GM12878 (cell line): ENCODE measurements at regions not wholly inside any gene's neighbourhood (a gene's known extent, or its start where the extent isn't known, plus 50 kb on each side); places are given as distances from the start of the nearest gene placed in this dataset.

Source experiments
- EP300 ChIP-seq, 2 experiments: fragments of 150-350 bp in 1 of 2; IDR thresholded peaks; 2 replicates each; pipeline ENCODE4 v1.6.1; 2011 to 2012; ENCODE audit warnings: low read depth in 2 of 2, low read length in 2 of 2, borderline replicate concordance in 1 of 2, improper control_type of control experiment in 1 of 2, inconsistent platforms in 1 of 2; ENCODE audit not compliant: control insufficient read depth in 1 of 2
- EZH2 ChIP-seq: IDR thresholded peaks from 2 replicates; pipeline ENCODE4 v1.6.1; 2012; ENCODE audit warnings: low read depth, mild to moderate bottlenecking, control low read depth, inconsistent platforms, low read length, borderline replicate concordance; ENCODE audit not compliant: control insufficient read depth
- HDAC6 ChIP-seq: fragments of 200-600 bp; sonication (generic); IDR thresholded peaks from one replicate; pipeline ENCODE4 v1.8.0; 2017; ENCODE audit warnings: antibody characterized with exemption; ENCODE audit not compliant: unreplicated experiment
- KDM1A ChIP-seq: fragments of 200-600 bp; sonication (generic); IDR thresholded peaks from 2 replicates; pipeline ENCODE4 v1.6.1; 2016; ENCODE audit warnings: borderline replicate concordance
- POLR2A ChIP-seq: IDR thresholded peaks from 2 replicates; pipeline ENCODE4 v1.6.1; 2011; ENCODE audit warnings: low read depth, mild to moderate bottlenecking, low read length
- ZNF274 ChIP-seq: IDR thresholded peaks from one replicate; pipeline ENCODE4 v1.8.0; 2011; ENCODE audit not compliant: insufficient read length, insufficient read depth
- TF ChIP-seq, protein P1 (sequence below): IDR thresholded peaks from 2 replicates; pipeline ENCODE4 v1.6.1; 2012; ENCODE audit warnings: low read depth, low read length, improper control_type of control experiment
- TF ChIP-seq, protein P2 (sequence below), 3 experiments: IDR thresholded peaks in 2 of 3; conservative IDR thresholded peaks in 1 of 3; 2 replicates each; pipeline ENCODE4 v1.5.1; 2011; ENCODE audit warnings: low read depth in 3 of 3, low read length in 3 of 3, mild to moderate bottlenecking in 3 of 3, control low read depth in 2 of 3, moderate library complexity in 2 of 3, inconsistent platforms in 1 of 3, mixed read lengths in 1 of 3; ENCODE audit not compliant: control insufficient read depth in 2 of 3, insufficient read depth in 1 of 3; ENCODE audit errors: extremely low read depth in 1 of 3
- TF ChIP-seq, protein P3 (sequence below): fragments of 450-650 bp; IDR thresholded peaks from 2 replicates; pipeline ENCODE4 v1.6.1; 2017; ENCODE audit warnings: low read depth, mild to moderate bottlenecking, moderate library complexity

DNA sequence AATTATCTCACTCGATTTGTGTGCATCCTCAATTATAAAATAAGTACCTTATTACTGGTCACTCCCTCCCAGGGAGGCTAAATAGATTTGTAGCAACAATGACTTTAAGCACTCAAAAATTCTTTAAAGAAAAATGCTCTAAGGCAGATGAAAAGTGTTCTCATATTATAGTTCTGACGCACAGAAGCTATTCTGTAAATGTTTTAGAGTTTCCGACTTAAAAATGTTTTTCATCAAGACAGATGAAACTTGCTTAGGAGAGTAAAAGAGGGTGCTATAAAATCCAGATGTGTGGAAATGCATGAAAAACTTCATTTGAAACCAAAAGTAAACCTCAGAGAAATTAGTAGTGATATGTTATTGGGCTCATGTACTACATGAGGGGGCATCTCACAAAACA lies 398.4 kb upstream of the KCNMB2 start:
- TF ChIP-seq KDM1A (no peak), EZH2 (no peak), HDAC6 (no peak), EP300 (IDR thresholded peaks at IDR 0.05; ENCODE audit: borderline replicate concordance in 1 of 2, control insufficient read depth in 1 of 2, low read depth in 2 of 2, low read length in 2 of 2) (no peak), ZNF274 (no peak), POLR2A (no peak)
- TF ChIP-seq, protein P1, sequence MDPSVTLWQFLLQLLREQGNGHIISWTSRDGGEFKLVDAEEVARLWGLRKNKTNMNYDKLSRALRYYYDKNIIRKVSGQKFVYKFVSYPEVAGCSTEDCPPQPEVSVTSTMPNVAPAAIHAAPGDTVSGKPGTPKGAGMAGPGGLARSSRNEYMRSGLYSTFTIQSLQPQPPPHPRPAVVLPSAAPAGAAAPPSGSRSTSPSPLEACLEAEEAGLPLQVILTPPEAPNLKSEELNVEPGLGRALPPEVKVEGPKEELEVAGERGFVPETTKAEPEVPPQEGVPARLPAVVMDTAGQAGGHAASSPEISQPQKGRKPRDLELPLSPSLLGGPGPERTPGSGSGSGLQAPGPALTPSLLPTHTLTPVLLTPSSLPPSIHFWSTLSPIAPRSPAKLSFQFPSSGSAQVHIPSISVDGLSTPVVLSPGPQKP: no peak
- TF ChIP-seq, protein P2, sequence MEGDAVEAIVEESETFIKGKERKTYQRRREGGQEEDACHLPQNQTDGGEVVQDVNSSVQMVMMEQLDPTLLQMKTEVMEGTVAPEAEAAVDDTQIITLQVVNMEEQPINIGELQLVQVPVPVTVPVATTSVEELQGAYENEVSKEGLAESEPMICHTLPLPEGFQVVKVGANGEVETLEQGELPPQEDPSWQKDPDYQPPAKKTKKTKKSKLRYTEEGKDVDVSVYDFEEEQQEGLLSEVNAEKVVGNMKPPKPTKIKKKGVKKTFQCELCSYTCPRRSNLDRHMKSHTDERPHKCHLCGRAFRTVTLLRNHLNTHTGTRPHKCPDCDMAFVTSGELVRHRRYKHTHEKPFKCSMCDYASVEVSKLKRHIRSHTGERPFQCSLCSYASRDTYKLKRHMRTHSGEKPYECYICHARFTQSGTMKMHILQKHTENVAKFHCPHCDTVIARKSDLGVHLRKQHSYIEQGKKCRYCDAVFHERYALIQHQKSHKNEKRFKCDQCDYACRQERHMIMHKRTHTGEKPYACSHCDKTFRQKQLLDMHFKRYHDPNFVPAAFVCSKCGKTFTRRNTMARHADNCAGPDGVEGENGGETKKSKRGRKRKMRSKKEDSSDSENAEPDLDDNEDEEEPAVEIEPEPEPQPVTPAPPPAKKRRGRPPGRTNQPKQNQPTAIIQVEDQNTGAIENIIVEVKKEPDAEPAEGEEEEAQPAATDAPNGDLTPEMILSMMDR (IDR thresholded peaks at IDR 0.05 in 2 of 3, conservative IDR thresholded peaks at IDR 0.05 in 1 of 3; ENCODE audit: control insufficient read depth in 2 of 3, extremely low read depth in 1 of 3, insufficient read depth in 1 of 3, low read depth in 3 of 3, low read length in 3 of 3): no peak
- TF ChIP-seq, protein P3, sequence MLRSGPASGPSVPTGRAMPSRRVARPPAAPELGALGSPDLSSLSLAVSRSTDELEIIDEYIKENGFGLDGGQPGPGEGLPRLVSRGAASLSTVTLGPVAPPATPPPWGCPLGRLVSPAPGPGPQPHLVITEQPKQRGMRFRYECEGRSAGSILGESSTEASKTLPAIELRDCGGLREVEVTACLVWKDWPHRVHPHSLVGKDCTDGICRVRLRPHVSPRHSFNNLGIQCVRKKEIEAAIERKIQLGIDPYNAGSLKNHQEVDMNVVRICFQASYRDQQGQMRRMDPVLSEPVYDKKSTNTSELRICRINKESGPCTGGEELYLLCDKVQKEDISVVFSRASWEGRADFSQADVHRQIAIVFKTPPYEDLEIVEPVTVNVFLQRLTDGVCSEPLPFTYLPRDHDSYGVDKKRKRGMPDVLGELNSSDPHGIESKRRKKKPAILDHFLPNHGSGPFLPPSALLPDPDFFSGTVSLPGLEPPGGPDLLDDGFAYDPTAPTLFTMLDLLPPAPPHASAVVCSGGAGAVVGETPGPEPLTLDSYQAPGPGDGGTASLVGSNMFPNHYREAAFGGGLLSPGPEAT: no peak
